ENCODE measurements at regions not wholly inside any gene's neighbourhood (a gene's known extent, or its start where the extent isn't known, plus 50 kb on each side); places are given as distances from the start of the nearest gene placed in this dataset.

DNA sequence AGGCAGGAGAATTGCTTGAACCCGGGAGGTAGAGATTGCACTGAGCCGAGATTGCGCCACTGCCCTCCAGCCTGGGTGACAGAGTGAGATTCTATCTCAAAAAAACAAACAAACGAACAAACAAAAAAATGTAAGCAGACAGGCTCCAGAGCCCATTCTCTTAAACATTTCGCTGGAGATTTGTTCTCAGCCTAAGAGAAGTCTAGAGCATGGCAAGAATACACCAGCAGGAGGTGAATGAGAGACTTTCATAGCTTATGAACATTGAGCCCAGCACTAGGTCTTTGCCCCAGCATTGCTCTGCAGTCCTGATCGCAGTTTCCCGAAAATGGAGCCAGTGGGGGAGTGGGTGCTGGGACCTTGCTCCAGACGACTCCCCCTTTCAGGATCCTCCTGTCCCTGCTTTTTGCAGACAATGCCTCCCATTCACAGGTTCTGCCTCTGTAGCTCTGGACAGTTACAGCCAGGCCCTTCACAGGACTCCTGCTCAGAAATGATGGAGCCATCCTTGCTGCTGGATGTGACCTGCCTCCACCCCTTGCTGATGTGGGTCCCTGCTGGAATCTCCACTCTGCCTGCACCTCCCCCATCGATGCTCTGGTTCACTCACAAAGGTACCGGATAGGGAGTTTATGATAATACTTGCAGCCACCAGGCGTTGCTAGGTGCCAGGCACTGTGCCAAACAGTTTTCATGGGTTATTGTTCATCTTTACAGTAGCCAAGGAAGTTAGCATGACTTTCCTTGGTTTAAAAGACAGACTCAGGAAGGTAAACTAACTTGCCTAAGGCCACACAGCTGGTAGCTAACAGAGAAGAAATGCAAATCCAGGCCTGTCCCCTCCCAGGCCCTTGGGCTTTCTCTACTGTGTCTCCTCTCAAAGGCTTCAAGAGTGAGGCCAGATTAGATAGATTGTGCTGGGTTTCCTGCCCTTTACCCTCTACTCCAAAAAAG lies 329.7 kb upstream of the TLE3 start:
- POLR2A ChIA-PET: no interaction called here
- H3K36me3 ChIP-seq (ENCODE audit: control insufficient read depth in 2 of 2, insufficient read depth in 2 of 2, low read length in 1 of 2): no peaks in the 10 kb centered on the region
- no peak overlapping the region for H3K27ac ChIP-seq (ENCODE audit: control insufficient read depth, insufficient read depth)
- no peak overlapping the region for H3K9ac ChIP-seq (ENCODE audit: control insufficient read depth, insufficient read depth, low read length)
- RAD21 ChIA-PET (ENCODE audit: unreplicated experiment): no interaction called here
- no peaks in the 10 kb centered on the region for H4K20me1 ChIP-seq (ENCODE audit: control insufficient read depth, insufficient read depth)
- no peak overlapping the region for H3K4me3 ChIP-seq
- no TSS peak for BruUV-seq (replicated peaks)
- H3K79me2 ChIP-seq (ENCODE audit: control insufficient read depth, insufficient read depth, low read length): no peaks in the 10 kb centered on the region
- intact Hi-C loops (cut with micrococcal nuclease; ENCODE audit: unreplicated experiment): no loop called here
- in situ Hi-C loops (cut with MboI): no loop called here
- peaks cover 2 to 5% of the 10 kb centered on the region in 2 experiments; a peak in 2 of 4 replicates for H3K27me3 ChIP-seq (replicated peaks in 1 of 2; ENCODE audit: control insufficient read depth in 2 of 2, insufficient read depth in 2 of 2, low read length in 1 of 2)
- H3K4me2 ChIP-seq (ENCODE audit: control insufficient read depth, insufficient read depth): no peak overlapping the region
- H2AFZ ChIP-seq (ENCODE audit: control insufficient read depth, low read depth, low read length): no peak overlapping the region
- peaks cover 2% of the 10 kb centered on the region; the same call in 1 of the 3 replicates for H3K9me3 ChIP-seq (replicated peaks; ENCODE audit: control insufficient read depth, insufficient read depth, low read length)
- H3K4me1 ChIP-seq (ENCODE audit: control insufficient read depth, insufficient read depth, low read length): no peaks in the 10 kb centered on the region; the same call in 1 of the 2 replicates
- ATAC-seq (no peak), DNase-seq (ENCODE audit: low read depth, low spot score) (no peak), FAIRE-seq (no peak)
- SMC1A ChIA-PET (ENCODE audit: uncharacterized antibody, unreplicated experiment): no interaction called here
- CTCF ChIA-PET: no interaction called here
- WGBS (ENCODE audit: insufficient coverage, insufficient replicate concordance, low lambda C conversion rate, missing lambda C conversion rate): 54% methylated on average over 11 of the region's 11 CpGs
- TF ChIP-seq IKZF1 (conservative IDR thresholded peaks at IDR 0.05): no peak
- no peak for TF ChIP-seq EZH2 (IDR thresholded peaks at IDR 0.05; ENCODE audit: borderline replicate concordance, control insufficient read depth, low read depth, low read length)
- TF ChIP-seq, protein P1, sequence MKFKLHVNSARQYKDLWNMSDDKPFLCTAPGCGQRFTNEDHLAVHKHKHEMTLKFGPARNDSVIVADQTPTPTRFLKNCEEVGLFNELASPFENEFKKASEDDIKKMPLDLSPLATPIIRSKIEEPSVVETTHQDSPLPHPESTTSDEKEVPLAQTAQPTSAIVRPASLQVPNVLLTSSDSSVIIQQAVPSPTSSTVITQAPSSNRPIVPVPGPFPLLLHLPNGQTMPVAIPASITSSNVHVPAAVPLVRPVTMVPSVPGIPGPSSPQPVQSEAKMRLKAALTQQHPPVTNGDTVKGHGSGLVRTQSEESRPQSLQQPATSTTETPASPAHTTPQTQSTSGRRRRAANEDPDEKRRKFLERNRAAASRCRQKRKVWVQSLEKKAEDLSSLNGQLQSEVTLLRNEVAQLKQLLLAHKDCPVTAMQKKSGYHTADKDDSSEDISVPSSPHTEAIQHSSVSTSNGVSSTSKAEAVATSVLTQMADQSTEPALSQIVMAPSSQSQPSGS (IDR thresholded peaks at IDR 0.05; ENCODE audit: low read length): no peak
- TF ChIP-seq, protein P2, sequence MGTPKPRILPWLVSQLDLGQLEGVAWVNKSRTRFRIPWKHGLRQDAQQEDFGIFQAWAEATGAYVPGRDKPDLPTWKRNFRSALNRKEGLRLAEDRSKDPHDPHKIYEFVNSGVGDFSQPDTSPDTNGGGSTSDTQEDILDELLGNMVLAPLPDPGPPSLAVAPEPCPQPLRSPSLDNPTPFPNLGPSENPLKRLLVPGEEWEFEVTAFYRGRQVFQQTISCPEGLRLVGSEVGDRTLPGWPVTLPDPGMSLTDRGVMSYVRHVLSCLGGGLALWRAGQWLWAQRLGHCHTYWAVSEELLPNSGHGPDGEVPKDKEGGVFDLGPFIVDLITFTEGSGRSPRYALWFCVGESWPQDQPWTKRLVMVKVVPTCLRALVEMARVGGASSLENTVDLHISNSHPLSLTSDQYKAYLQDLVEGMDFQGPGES (IDR thresholded peaks at IDR 0.05): no peak
- TF ChIP-seq YBX1 (IDR thresholded peaks at IDR 0.05): no peak
- TF ChIP-seq, protein P3, sequence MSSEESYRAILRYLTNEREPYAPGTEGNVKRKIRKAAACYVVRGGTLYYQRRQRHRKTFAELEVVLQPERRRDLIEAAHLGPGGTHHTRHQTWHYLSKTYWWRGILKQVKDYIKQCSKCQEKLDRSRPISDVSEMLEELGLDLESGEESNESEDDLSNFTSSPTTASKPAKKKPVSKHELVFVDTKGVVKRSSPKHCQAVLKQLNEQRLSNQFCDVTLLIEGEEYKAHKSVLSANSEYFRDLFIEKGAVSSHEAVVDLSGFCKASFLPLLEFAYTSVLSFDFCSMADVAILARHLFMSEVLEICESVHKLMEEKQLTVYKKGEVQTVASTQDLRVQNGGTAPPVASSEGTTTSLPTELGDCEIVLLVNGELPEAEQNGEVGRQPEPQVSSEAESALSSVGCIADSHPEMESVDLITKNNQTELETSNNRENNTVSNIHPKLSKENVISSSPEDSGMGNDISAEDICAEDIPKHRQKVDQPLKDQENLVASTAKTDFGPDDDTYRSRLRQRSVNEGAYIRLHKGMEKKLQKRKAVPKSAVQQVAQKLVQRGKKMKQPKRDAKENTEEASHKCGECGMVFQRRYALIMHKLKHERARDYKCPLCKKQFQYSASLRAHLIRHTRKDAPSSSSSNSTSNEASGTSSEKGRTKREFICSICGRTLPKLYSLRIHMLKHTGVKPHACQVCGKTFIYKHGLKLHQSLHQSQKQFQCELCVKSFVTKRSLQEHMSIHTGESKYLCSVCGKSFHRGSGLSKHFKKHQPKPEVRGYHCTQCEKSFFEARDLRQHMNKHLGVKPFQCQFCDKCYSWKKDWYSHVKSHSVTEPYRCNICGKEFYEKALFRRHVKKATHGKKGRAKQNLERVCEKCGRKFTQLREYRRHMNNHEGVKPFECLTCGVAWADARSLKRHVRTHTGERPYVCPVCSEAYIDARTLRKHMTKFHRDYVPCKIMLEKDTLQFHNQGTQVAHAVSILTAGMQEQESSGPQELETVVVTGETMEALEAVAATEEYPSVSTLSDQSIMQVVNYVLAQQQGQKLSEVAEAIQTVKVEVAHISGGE (CRISPR knock-in tag; IDR thresholded peaks at IDR 0.05): no peak
- no peak for TF ChIP-seq HCFC1 (IDR thresholded peaks at IDR 0.05; ENCODE audit: low read length)
- no peak for TF ChIP-seq GABPA (IDR thresholded peaks at IDR 0.05; ENCODE audit: low read depth)
- TF ChIP-seq POU2F2 (IDR thresholded peaks at IDR 0.05; ENCODE audit: borderline replicate concordance, low read depth, low read length): no peak
- TF ChIP-seq ETV6 (conservative IDR thresholded peaks at IDR 0.05 in 1 of 2, IDR thresholded peaks at IDR 0.05 in 1 of 2; ENCODE audit: borderline replicate concordance in 1 of 2, low read depth in 1 of 2): no peak
- TF ChIP-seq, protein P4, sequence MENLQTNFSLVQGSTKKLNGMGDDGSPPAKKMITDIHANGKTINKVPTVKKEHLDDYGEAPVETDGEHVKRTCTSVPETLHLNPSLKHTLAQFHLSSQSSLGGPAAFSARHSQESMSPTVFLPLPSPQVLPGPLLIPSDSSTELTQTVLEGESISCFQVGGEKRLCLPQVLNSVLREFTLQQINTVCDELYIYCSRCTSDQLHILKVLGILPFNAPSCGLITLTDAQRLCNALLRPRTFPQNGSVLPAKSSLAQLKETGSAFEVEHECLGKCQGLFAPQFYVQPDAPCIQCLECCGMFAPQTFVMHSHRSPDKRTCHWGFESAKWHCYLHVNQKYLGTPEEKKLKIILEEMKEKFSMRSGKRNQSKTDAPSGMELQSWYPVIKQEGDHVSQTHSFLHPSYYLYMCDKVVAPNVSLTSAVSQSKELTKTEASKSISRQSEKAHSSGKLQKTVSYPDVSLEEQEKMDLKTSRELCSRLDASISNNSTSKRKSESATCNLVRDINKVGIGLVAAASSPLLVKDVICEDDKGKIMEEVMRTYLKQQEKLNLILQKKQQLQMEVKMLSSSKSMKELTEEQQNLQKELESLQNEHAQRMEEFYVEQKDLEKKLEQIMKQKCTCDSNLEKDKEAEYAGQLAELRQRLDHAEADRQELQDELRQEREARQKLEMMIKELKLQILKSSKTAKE (IDR thresholded peaks at IDR 0.05; ENCODE audit: low read depth, poor library complexity, severe bottlenecking): no peak
- no peak for TF ChIP-seq LARP7 (IDR thresholded peaks at IDR 0.05)
- no peak for TF ChIP-seq CBX5 (IDR thresholded peaks at IDR 0.05; ENCODE audit: low read depth)
- no peak for TF ChIP-seq EED (IDR thresholded peaks at IDR 0.05; ENCODE audit: low read depth)
- no peak for TF ChIP-seq ZNF207 (IDR thresholded peaks at IDR 0.05; ENCODE audit: borderline replicate concordance)
- TF ChIP-seq NFIC (IDR thresholded peaks at IDR 0.05; ENCODE audit: low read depth, low read length): no peak
